Activated CD8-positive, alpha-beta memory T cell treated with anti-CD3 and anti-CD28 coated beads, Interleukin-2, amount 50 U/mL, for 24 hours (primary cell): ENCODE measurements at regions not wholly inside any gene's neighbourhood (a gene's known extent, or its start where the extent isn't known, plus 50 kb on each side); places are given as distances from the start of the nearest gene placed in this dataset.
"Not testable (repeated sequence)": the region's sequence is repeated elsewhere in the genome, so short reads cannot be mapped to it uniquely, and the experiment has no call there.

Experiments
- DNase-seq: peaks from one replicate; pipeline ENCODE4 v3.0.0-alpha.2; 2020; ENCODE audit errors: extremely low read depth

- DNase-seq, result no peak
Measured at GRCh38 chrX:46366381-46367207, 178.6 kb downstream of the ZNF674 start.

- no peak for DNase-seq
Measured at GRCh38 chrX:46354481-46354880, 190.7 kb downstream of the ZNF674 start.

DNA sequence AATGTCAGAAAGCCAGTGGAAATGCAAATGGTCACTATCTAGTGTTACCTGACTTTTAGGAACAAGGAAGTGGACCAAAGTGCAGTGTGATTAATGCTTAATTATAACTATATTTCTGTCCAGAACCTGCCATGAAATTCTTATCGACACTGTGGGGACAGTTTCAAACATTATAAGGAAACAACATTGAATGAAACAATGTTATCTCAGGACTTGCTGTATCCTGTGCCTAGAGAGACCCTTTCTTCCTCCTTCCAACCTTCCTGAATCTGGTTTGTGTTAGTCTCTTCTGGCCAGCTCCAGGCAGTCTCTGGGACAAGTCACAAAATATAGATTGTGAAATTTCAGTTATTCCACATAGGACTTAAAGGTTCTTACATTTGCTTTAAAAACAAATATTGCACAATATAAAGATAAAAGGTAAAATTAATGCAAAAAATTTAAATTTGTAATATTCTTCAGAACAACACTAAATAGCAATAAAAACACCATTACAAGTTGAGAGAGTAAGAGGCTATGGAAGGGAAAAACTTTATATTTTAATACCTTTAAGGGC is 203.4 kb downstream of the ZNF674 start:
- no peak for DNase-seq

- DNase-seq, result no peak
Measured at GRCh38 chrX:46340696-46341095, 204.5 kb downstream of the ZNF674 start.

- no peak for DNase-seq
Measured at GRCh38 chrX:46333550-46333949, 211.7 kb downstream of the ZNF674 start.

DNA sequence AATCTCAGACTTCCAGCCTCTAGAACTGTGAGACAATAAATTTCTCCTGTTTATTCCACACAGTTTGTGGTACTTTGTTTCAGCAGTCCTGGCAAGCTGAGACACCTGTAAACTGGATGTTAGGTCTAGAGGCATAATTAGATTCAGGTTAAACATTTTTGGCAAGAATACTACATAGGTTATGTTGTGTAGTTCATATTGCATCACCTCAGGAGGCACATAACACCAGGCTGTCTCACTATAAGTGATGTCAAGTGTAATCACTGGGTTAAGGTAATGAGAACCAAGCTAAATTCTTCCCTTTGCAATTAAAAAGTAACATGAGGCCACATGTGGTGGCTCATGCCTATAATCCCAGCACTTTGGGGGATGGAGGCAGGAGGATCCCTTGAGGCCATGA is 214.2 kb downstream of the ZNF674 start:
- DNase-seq, result no peak

GRCh38 chrX:46330513-46330912 is 214.7 kb downstream of the ZNF674 start:
- DNase-seq, result no peak

DNA sequence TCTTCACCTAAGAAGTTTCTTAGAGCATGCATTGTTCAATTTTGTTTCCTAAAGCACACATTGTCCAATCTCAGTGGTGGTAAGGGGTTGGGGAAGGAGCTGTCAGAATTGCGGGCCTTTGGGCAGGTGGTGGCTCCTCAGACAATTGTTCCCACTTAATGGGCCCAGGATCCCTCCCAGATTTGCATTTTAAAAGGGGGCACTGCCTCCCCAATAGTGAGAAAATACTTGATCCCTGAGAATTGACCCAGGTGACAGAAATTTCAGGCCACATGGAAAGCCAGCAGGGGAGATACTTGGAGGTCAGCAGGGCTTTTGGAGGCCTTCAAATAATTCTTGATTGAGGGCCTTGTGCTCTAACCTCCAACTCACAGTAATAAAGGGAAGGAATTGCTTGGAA is 217.1 kb downstream of the ZNF674 start:
- no peak for DNase-seq

DNA sequence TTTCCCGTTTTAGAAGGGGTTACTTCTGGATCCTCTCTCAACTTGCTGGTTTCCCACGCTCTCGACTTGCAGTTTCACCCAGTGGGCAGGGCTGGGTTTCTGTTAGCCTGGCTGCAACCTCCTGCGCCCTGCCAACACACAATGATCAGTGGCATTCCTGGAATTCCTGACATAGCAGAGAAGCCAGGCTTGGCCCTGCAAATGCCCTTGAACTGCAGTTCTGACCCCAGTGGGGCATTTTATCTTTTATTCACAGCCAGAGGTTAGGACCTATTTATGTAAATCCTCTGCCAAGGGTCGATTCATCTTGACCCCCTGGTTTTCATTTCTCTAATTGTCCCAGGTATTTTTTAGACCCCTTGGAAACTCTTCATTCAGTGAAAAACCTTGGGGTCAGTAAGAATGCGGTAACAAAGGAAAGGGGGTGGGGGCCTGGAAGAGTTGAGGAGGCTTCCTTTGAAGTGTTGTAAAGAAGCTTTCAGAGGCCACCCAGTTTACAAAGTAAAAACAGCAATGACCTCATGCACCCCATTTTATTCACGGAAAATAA is 217.6 kb downstream of the ZNF674 start:
- DNase-seq, result no peak

DNA sequence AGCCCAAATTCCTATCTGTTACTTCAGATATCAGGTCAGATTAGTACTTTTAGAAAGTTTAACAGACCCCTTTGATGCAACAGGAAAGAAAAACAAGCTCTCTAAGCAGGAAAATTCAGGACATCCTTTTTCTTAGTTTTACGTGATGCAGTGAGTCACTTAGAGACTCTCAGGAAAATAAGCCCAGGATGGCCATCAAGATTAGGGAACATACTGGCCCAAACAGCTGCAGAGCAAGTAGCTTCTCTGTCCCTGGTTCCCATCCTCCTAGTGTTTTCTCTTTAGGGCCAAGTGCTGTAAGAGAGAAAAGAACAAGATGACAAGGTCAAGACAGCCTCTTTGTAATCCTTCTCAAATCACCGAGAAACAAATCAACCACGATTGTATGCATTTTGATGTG is 219.1 kb downstream of the ZNF674 start:
- no peak for DNase-seq

DNA sequence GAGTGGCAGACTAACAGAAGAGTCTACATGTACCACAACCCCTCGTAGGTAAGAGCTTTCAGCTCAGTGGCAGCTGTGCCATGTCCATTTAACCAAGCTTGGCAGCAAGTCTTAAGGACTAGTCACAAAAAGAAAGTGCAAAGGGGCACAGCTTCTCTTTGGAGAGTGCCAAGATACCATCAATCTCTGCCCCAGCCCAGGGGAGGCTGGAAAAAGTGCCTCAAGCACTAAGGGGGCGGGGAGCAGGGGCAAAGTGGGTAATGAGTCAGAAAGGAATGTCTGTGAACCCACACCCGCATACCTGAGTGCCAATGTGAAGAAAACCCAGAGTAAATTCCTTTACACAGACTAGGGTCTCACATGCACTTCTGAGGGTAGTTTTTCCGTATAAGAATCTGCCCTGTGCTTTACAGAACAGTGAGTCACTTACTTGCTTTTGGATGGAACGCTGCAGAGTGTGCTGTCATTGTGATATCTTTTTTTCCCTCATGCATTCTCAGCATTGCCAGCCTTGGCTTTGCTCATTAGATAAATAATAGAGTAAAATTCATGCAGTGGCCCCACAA is 219.8 kb downstream of the ZNF674 start:
- DNase-seq, result peak; percentile 23

DNA sequence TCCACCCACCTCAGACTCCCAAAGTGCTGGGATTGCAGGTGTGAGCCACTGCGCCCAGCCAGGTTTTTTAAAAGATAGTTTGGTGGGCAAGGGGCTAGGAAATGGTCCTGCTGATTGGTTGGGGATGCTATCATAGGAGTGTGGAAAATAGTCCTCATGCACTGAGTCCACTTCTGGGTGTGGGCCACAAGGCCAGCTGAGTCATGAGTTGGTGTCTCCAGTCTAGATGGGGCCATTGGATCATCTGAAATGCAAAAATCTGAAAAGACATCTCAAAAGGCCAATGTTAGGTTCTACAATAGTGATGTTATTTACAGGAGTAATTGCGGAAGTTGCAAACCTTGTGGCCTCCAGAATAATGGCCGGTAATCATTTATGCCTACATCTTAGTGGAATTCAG is 221.1 kb downstream of the ZNF674 start:
- DNase-seq, result no peak

- not testable (repeated sequence) for DNase-seq
Measured at GRCh38 chrX:46322929-46323328, 222.3 kb downstream of the ZNF674 start.

GRCh38 chrX:46321676-46322075 is 223.5 kb downstream of the ZNF674 start:
- no peak for DNase-seq

- DNase-seq, result no peak
Measured at GRCh38 chrX:46319750-46320149, 225.5 kb downstream of the ZNF674 start.

DNA sequence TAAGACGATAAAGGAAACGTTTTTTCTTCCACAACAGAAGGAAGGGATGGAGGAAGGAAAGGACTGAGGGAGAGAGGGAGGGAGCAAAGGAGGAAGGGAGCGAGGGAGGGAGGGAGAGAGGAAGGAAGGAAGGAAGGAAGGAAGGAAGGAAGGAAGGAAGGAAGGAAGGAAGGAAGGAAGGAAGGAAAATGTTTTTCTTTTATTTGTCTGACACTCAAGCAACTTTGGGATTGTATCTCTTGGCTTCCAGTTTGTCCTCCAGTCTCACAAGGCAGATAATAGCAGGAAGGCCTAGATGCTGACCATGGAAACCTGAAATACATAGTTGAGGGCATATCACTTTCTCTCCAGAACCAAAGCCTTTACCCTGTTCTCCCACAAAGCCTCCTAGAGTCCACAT is 226.7 kb downstream of the ZNF674 start:
- no peak for DNase-seq

- no peak for DNase-seq
Measured at GRCh38 chrX:46317163-46317562, 228.1 kb downstream of the ZNF674 start.

DNA sequence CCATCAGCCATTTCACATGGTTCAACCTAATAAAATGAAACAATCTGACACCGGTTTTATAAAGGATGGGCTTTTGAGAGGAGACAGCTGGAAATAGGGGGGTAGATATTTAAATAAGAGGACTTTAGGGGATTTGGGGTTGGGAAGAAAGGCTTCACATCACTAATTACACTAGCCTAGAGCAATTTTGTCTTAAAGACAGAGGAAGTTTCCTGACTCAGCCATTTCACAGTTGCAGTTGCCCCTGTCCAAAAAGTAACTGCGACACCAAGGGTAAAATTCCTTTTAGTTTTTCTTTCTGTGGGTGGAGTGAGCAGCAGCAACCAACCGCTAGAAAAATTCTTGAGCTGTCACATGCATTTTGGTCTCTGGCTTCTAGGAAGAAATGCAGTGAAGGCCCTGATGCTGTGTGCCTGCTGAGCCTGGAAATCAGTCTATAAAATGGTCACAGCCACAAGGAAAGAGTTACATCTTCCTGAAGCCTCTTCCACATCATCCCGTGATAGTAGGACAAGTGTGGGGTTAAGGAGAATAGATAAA is 233.6 kb downstream of the ZNF674 start:
- DNase-seq, result no peak

- no peak for DNase-seq
Measured at GRCh38 chrX:46310815-46311497, 234.3 kb downstream of the ZNF674 start.

DNA sequence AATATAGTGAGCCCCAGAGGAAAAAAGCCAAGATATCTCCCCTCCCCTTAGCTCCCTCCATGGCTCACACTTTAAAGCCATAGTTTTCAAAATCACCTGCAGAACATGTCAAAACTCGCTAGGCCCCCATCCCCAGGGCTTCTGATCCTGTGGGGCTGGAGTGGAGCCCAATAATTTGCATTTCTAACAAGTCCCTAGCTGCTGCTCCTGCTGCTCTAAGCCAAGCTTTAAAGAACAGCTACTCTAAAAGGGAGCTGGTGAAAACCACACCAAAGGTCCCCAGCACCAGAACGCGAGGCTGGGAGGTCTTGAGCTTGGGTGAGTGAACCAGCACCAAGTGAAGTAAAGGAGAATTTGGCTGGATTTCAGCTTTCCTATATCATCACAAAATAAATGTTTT is 237.1 kb downstream of the ZNF674 start:
- no peak for DNase-seq

- DNase-seq, result no peak
Measured at GRCh38 chrX:46306103-46306502, 239.1 kb downstream of the ZNF674 start.

GRCh38 chrX:46305431-46305830 is 239.8 kb downstream of the ZNF674 start:
- no peak for DNase-seq
